B cell (primary cell): ENCODE measurements at regions not wholly inside any gene's neighbourhood (a gene's known extent, or its start where the extent isn't known, plus 50 kb on each side); places are given as distances from the start of the nearest gene placed in this dataset.

Experiments used
- ATAC-seq: fragments of 200-7000 bp; cut with Tn5 transposase; one replicate; pipeline ENCODE4 v1.10.0; 2021; ENCODE audit warnings: low read depth, mild to moderate bottlenecking, moderate number of reproducible peaks, moderate library complexity
- CTCF ChIA-PET: fragments of 350-600 bp; sonication (Branson Sonifier 250); formaldehyde crosslinking; loops from one replicate; lab custom pipeline; 2021; ENCODE audit warnings: antibody characterized with exemption, inconsistent platforms; lab: Charles Lee
- POLR2A ChIA-PET: fragments of 350-600 bp; sonication (Branson Sonifier 250); formaldehyde crosslinking; loops from one replicate; lab custom pipeline; 2021; ENCODE audit warnings: antibody characterized with exemption; lab: Charles Lee
- DNase-seq: peaks from one replicate; pipeline ENCODE4 v3.0.0; 2013
- H2AFZ ChIP-seq: 2 replicates; pipeline ENCODE4 v1.6.1; 2012; ENCODE audit warnings: mild to moderate bottlenecking, low read depth, low read length; ENCODE audit not compliant: insufficient read depth, poor library complexity, severe bottlenecking
- H3K27ac ChIP-seq, 2 donors: 1 replicate in 1 of 2; 2 replicates in 1 of 2; pipeline ENCODE4 v1.5.1; 2012 to 2013; ENCODE audit warnings: low read length in 2 of 2, mild to moderate bottlenecking in 2 of 2, moderate library complexity in 1 of 2
- H3K27me3 ChIP-seq, 4 experiments: fragments of 200-600 bp in 1 of 4; sonication (generic) in 1 of 4; replicated peaks in 1 of 4; 1 replicate in 2 of 4; 2 replicates in 2 of 4; pipeline versions ENCODE4 v1.6.1 to v1.7.0; 2013 to 2016; ENCODE audit warnings: low read length in 3 of 4, mild to moderate bottlenecking in 2 of 4, mixed read lengths in 1 of 4, moderate library complexity in 1 of 4; ENCODE audit not compliant: insufficient read depth in 4 of 4, control insufficient read depth in 3 of 4; ENCODE audit errors: control extremely low read depth in 1 of 4
- H3K36me3 ChIP-seq, 2 experiments: replicated peaks in 1 of 2; 1 replicate in 1 of 2; 2 replicates in 1 of 2; pipeline versions ENCODE4 v1.6.1 to v1.7.1; 2013; ENCODE audit warnings: low read length in 1 of 2; ENCODE audit not compliant: insufficient read depth in 2 of 2, control insufficient read depth in 1 of 2; ENCODE audit errors: control extremely low read depth in 1 of 2, extremely low read depth in 1 of 2
- H3K4me1 ChIP-seq, 2 donors: fragments of 200-600 bp in 1 of 2; sonication (generic) in 1 of 2; 1 replicate in 1 of 2; 2 replicates in 1 of 2; pipeline versions ENCODE4 v1.5.1 to v1.6.1; 2013 to 2017; ENCODE audit warnings: low read length in 2 of 2; ENCODE audit not compliant: control insufficient read depth in 2 of 2, insufficient read depth in 2 of 2
- H3K4me2 ChIP-seq: replicated peaks from 2 replicates; pipeline ENCODE3; 2012; ENCODE audit warnings: mild to moderate bottlenecking, low read depth, low read length; ENCODE audit not compliant: poor library complexity, severe bottlenecking
- H3K4me3 ChIP-seq, 5 experiments: fragments of 200-600 bp in 1 of 5; sonication (generic) in 1 of 5; 1 replicate in 3 of 5; 2 replicates in 2 of 5; pipeline versions ENCODE4 v1.5.1 to v1.7.0; 2011 to 2016; ENCODE audit warnings: low read length in 4 of 5, mild to moderate bottlenecking in 4 of 5, low read depth in 2 of 5, control low read depth in 1 of 5, moderate library complexity in 1 of 5; ENCODE audit not compliant: insufficient read depth in 1 of 5; ENCODE audit errors: control extremely low read depth in 1 of 5, extremely low read depth in 1 of 5
- H3K79me2 ChIP-seq: fragments of 200-600 bp; sonication (generic); one replicate; pipeline ENCODE4 v1.6.0; 2016; ENCODE audit warnings: low read length; ENCODE audit not compliant: control insufficient read depth, insufficient read depth
- H3K9ac ChIP-seq: fragments of 200-600 bp; sonication (generic); 2 replicates; pipeline ENCODE4 v1.6.1; 2017; ENCODE audit warnings: mild to moderate bottlenecking, low read length, moderate library complexity
- H3K9me3 ChIP-seq, 3 donors: one replicate each; pipeline versions ENCODE4 v1.6.1 to v1.7.1; 2013; ENCODE audit warnings: low read length in 2 of 3; ENCODE audit not compliant: control insufficient read depth in 2 of 3, insufficient read depth in 1 of 3; ENCODE audit errors: control extremely low read depth in 1 of 3
- H4K20me1 ChIP-seq: 2 replicates; pipeline ENCODE4 v1.6.0; 2012; ENCODE audit warnings: mild to moderate bottlenecking, low read length; ENCODE audit not compliant: insufficient read depth, control insufficient read depth, poor library complexity, severe bottlenecking
- H3K27ac Mint-ChIP-seq: one replicate; pipeline ENCODE4 v1.8.0; 2021; ENCODE audit warnings: mixed read lengths
- H3K27me3 Mint-ChIP-seq: one replicate; pipeline ENCODE4 v1.8.0; 2021; ENCODE audit warnings: mixed read lengths
- H3K4me1 Mint-ChIP-seq: one replicate; pipeline ENCODE4 v1.8.0; 2021; ENCODE audit warnings: mixed read lengths
- H3K4me3 Mint-ChIP-seq: one replicate; pipeline ENCODE4 v1.8.0; 2021; ENCODE audit warnings: mixed read lengths
- H3K9me3 Mint-ChIP-seq: one replicate; pipeline ENCODE4 v1.8.0; 2022; ENCODE audit warnings: mixed read lengths; ENCODE audit not compliant: insufficient read depth
- EZH2 ChIP-seq: IDR thresholded peaks from 2 replicates; pipeline ENCODE4 v1.6.1; 2012; ENCODE audit warnings: borderline replicate concordance, low read depth, mild to moderate bottlenecking, moderate library complexity, low read length; ENCODE audit not compliant: insufficient read depth, poor library complexity, severe bottlenecking
- WGBS: methylation state at CpG from one replicate; pipeline ENCODE4 v1.1.5; 2013; ENCODE audit warnings: missing lambda C conversion rate; ENCODE audit not compliant: insufficient coverage; 5-methylcytosine and 5-hydroxymethylcytosine counted together
- intact Hi-C: fragments of 100-400 bp; cut with micrococcal nuclease; formaldehyde crosslinking; loops from one replicate; pipeline ENCODE4 v1.10.0; 2022
- TF ChIP-seq, protein P1 (sequence below): fragments of 200-600 bp; IDR thresholded peaks from one replicate; pipeline ENCODE4 v1.8.0; 2022; ENCODE audit warnings: antibody characterized with exemption, mild to moderate bottlenecking

DNA sequence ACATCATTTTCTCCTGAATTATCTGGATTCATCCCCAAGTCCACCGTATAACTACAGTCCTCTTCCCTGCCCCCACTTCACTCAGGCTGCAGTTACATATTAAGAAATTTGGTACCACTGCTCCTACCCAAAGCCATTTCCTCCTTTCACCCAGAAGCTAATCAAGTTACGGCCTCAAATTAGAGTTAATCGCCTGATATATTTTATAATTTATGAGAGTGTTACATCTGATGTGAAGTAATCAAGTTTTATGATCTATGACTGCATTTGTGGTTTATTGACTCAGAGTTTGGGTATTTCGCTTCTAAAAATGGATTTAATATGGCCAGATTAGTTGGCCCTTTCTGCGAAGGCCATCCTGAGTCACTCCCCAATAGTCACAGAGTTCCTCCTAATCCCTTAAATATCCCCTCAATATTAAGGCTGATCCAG, 223.6 kb upstream of the KIF2A start:
- Histone ChIP-seq H3K9me3 (no peaks in the 10 kb centered on the region), H4K20me1 (no peaks in the 10 kb centered on the region), H3K36me3 (no peaks in the 10 kb centered on the region), H3K4me1 (no peaks in the 10 kb centered on the region), H2AFZ (no peak overlapping the region), H3K4me2 (no peak overlapping the region), H3K79me2 (no peaks in the 10 kb centered on the region), H3K9ac (no peak overlapping the region), H3K4me3 (no peak overlapping the region), H3K27ac (no peak overlapping the region), H3K27me3 (no peaks in the 10 kb centered on the region)
- no peak for TF ChIP-seq EZH2
- TF ChIP-seq, protein P1, sequence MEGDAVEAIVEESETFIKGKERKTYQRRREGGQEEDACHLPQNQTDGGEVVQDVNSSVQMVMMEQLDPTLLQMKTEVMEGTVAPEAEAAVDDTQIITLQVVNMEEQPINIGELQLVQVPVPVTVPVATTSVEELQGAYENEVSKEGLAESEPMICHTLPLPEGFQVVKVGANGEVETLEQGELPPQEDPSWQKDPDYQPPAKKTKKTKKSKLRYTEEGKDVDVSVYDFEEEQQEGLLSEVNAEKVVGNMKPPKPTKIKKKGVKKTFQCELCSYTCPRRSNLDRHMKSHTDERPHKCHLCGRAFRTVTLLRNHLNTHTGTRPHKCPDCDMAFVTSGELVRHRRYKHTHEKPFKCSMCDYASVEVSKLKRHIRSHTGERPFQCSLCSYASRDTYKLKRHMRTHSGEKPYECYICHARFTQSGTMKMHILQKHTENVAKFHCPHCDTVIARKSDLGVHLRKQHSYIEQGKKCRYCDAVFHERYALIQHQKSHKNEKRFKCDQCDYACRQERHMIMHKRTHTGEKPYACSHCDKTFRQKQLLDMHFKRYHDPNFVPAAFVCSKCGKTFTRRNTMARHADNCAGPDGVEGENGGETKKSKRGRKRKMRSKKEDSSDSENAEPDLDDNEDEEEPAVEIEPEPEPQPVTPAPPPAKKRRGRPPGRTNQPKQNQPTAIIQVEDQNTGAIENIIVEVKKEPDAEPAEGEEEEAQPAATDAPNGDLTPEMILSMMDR, result no peak
- no peaks in the 10 kb centered on the region for H3K9me3 Mint-ChIP-seq
- DNase-seq (no peak), ATAC-seq (no peak)
- POLR2A ChIA-PET, result no interaction called here
- intact Hi-C loops, result no loop called here
- WGBS, result 82% methylated on average over 1 of the region's 5 CpGs
- H3K4me1 Mint-ChIP-seq, result no peaks in the 10 kb centered on the region
- CTCF ChIA-PET, result no interaction called here
- H3K4me3 Mint-ChIP-seq, result no peak overlapping the region
- H3K27ac Mint-ChIP-seq, result no peak overlapping the region
- no peaks in the 10 kb centered on the region for H3K27me3 Mint-ChIP-seq

DNA sequence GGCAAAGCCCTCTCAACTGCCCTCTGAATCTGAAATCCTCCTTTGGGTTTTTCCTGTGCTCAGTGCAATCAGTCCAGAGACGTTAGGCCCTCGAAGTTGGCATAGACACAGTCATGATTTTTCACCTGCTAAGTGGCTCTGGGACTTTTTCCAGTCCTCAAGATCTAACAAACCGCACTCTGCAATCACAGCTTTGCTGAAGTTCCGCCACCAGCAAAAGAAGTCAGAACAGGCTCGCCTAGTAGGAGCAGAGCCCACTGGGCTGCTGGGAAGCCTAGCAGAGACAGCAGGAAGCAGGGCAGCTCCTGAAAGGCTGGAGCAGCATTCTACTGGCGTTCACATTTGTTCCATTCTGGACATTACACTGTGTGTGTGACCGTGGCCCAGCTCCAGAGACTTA, 222.8 kb upstream of the KIF2A start:
- Histone ChIP-seq H3K4me2 (no peak overlapping the region), H3K27ac (no peak overlapping the region), H3K27me3 (no peaks in the 10 kb centered on the region), H3K36me3 (no peaks in the 10 kb centered on the region), H3K4me3 (no peak overlapping the region), H2AFZ (no peak overlapping the region), H4K20me1 (no peaks in the 10 kb centered on the region), H3K4me1 (no peaks in the 10 kb centered on the region), H3K9ac (no peak overlapping the region), H3K79me2 (no peaks in the 10 kb centered on the region), H3K9me3 (no peaks in the 10 kb centered on the region)
- TF ChIP-seq EZH2, result no peak
- TF ChIP-seq, protein P1, result no peak
- Mint-ChIP-seq H3K27ac (no peak overlapping the region), H3K4me1 (no peaks in the 10 kb centered on the region), H3K4me3 (no peak overlapping the region), H3K9me3 (no peaks in the 10 kb centered on the region), H3K27me3 (no peaks in the 10 kb centered on the region)
- DNase-seq (no peak), ATAC-seq (no peak)
- intact Hi-C loops, result no loop called here
- 82% methylated on average over 7 of the region's 7 CpGs for WGBS
- CTCF ChIA-PET, result no interaction called here
- POLR2A ChIA-PET, result no interaction called here
